GM23338 (cell line): ENCODE measurements at regions not wholly inside any gene's neighbourhood (a gene's known extent, or its start where the extent isn't known, plus 50 kb on each side); places are given as distances from the start of the nearest gene placed in this dataset.

ENCODE experiments used
- EZH2 ChIP-seq: fragments of 200-600 bp; sonication (generic); IDR thresholded peaks from one replicate; pipeline ENCODE4 v1.8.0; 2017; ENCODE audit warnings: antibody characterized with exemption, mild to moderate bottlenecking, low read depth; ENCODE audit not compliant: unreplicated experiment
- EZH2phosphoT487 ChIP-seq: fragments of 200-600 bp; sonication (generic); IDR thresholded peaks from one replicate; pipeline ENCODE4 v1.8.1; 2018; ENCODE audit warnings: antibody characterized with exemption; ENCODE audit not compliant: unreplicated experiment
- JUNB ChIP-seq: IDR thresholded peaks from one replicate; pipeline ENCODE4 v1.6.1; 2016; ENCODE audit warnings: antibody characterized with exemption; ENCODE audit not compliant: unreplicated experiment
- POLR2AphosphoS5 ChIP-seq: IDR thresholded peaks from 2 replicates; pipeline ENCODE4 v1.6.1; 2016; ENCODE audit warnings: antibody characterized with exemption, low read depth
- STAT1 ChIP-seq: IDR thresholded peaks from one replicate; pipeline ENCODE4 v1.6.1; 2016; ENCODE audit warnings: antibody characterized with exemption; ENCODE audit not compliant: unreplicated experiment
- TF ChIP-seq, protein P1 (sequence below), 2 experiments: fragments of 200-600 bp in 1 of 2; sonication (generic) in 1 of 2; conservative IDR thresholded peaks; 2 replicates each; pipeline versions ENCODE4 v1.5.1 to v1.6.1; 2016 to 2017; ENCODE audit warnings: antibody characterized with exemption in 2 of 2, low read depth in 2 of 2, mild to moderate bottlenecking in 2 of 2, moderate library complexity in 1 of 2
- TF ChIP-seq, protein P2 (sequence below): IDR thresholded peaks from one replicate; pipeline ENCODE4 v1.6.1; 2018; ENCODE audit warnings: antibody characterized with exemption; ENCODE audit not compliant: unreplicated experiment
- TF ChIP-seq, protein P3 (sequence below): IDR thresholded peaks from 2 replicates; pipeline ENCODE4 v1.6.1; 2016; ENCODE audit warnings: antibody characterized with exemption

DNA sequence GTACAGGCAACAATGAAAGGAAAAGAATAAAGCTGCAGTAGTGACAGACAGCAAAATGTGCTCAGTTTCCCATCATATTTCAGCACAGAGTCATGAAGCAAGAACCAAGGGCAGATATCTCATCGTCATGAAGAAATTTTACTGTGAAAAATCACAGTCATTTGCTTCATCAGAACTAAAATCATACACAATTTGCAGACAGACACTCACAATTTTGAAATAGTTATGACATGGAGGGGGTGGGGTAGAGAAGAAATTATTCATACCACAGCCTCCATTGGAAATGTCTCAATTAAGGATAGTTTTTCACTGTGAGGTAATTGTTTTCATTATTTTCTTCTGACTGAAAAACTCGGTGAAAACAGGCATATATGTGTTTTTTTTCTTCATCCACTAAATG is 78.8 kb upstream of the CNTN3 start:
- TF ChIP-seq EZH2 (no peak), POLR2AphosphoS5 (no peak), JUNB (no peak), EZH2phosphoT487 (no peak), STAT1 (no peak)
- TF ChIP-seq, protein P1, sequence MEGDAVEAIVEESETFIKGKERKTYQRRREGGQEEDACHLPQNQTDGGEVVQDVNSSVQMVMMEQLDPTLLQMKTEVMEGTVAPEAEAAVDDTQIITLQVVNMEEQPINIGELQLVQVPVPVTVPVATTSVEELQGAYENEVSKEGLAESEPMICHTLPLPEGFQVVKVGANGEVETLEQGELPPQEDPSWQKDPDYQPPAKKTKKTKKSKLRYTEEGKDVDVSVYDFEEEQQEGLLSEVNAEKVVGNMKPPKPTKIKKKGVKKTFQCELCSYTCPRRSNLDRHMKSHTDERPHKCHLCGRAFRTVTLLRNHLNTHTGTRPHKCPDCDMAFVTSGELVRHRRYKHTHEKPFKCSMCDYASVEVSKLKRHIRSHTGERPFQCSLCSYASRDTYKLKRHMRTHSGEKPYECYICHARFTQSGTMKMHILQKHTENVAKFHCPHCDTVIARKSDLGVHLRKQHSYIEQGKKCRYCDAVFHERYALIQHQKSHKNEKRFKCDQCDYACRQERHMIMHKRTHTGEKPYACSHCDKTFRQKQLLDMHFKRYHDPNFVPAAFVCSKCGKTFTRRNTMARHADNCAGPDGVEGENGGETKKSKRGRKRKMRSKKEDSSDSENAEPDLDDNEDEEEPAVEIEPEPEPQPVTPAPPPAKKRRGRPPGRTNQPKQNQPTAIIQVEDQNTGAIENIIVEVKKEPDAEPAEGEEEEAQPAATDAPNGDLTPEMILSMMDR (conservative IDR thresholded peaks at IDR 0.05; ENCODE audit: low read depth in 2 of 2): no peak
- TF ChIP-seq, protein P2, sequence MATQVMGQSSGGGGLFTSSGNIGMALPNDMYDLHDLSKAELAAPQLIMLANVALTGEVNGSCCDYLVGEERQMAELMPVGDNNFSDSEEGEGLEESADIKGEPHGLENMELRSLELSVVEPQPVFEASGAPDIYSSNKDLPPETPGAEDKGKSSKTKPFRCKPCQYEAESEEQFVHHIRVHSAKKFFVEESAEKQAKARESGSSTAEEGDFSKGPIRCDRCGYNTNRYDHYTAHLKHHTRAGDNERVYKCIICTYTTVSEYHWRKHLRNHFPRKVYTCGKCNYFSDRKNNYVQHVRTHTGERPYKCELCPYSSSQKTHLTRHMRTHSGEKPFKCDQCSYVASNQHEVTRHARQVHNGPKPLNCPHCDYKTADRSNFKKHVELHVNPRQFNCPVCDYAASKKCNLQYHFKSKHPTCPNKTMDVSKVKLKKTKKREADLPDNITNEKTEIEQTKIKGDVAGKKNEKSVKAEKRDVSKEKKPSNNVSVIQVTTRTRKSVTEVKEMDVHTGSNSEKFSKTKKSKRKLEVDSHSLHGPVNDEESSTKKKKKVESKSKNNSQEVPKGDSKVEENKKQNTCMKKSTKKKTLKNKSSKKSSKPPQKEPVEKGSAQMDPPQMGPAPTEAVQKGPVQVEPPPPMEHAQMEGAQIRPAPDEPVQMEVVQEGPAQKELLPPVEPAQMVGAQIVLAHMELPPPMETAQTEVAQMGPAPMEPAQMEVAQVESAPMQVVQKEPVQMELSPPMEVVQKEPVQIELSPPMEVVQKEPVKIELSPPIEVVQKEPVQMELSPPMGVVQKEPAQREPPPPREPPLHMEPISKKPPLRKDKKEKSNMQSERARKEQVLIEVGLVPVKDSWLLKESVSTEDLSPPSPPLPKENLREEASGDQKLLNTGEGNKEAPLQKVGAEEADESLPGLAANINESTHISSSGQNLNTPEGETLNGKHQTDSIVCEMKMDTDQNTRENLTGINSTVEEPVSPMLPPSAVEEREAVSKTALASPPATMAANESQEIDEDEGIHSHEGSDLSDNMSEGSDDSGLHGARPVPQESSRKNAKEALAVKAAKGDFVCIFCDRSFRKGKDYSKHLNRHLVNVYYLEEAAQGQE: no peak
- TF ChIP-seq, protein P3, sequence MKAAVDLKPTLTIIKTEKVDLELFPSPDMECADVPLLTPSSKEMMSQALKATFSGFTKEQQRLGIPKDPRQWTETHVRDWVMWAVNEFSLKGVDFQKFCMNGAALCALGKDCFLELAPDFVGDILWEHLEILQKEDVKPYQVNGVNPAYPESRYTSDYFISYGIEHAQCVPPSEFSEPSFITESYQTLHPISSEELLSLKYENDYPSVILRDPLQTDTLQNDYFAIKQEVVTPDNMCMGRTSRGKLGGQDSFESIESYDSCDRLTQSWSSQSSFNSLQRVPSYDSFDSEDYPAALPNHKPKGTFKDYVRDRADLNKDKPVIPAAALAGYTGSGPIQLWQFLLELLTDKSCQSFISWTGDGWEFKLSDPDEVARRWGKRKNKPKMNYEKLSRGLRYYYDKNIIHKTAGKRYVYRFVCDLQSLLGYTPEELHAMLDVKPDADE: no peak
